Endothelial cell of umbilical vein (primary cell): ENCODE measurements at regions not wholly inside any gene's neighbourhood (a gene's known extent, or its start where the extent isn't known, plus 50 kb on each side); places are given as distances from the start of the nearest gene placed in this dataset.

Experiments
- CTCF ChIP-seq, 2 donors: IDR thresholded peaks; 1 replicate in 1 of 2; 2 replicates in 1 of 2; pipeline ENCODE4 v1.5.1; 2011; ENCODE audit warnings: low read length in 2 of 2, mild to moderate bottlenecking in 2 of 2, moderate library complexity in 2 of 2, control low read depth in 1 of 2, inconsistent platforms in 1 of 2, low read depth in 1 of 2; ENCODE audit not compliant: insufficient read depth in 1 of 2; ENCODE audit errors: extremely low read depth in 1 of 2
- JUN ChIP-seq: IDR thresholded peaks from 2 replicates; pipeline ENCODE4 v1.6.1; 2011; ENCODE audit warnings: borderline replicate concordance, low read depth; ENCODE audit not compliant: insufficient read length, insufficient read depth
- MAX ChIP-seq: IDR thresholded peaks from 2 replicates; pipeline ENCODE4 v1.6.1; 2011; ENCODE audit not compliant: insufficient read depth, insufficient read length
- MYC ChIP-seq: IDR thresholded peaks from one replicate; pipeline ENCODE4 v1.6.1; 2011; ENCODE audit warnings: mild to moderate bottlenecking, low read depth, low read length
- POLR2A ChIP-seq: IDR thresholded peaks from 2 replicates; pipeline ENCODE4 v1.6.1; 2012; ENCODE audit warnings: low read depth, mild to moderate bottlenecking, control low read depth, low read length
- POLR2AphosphoS5 ChIP-seq: IDR thresholded peaks from 2 replicates; pipeline ENCODE4 v1.6.1; 2012; ENCODE audit warnings: low read depth, mild to moderate bottlenecking, control low read depth, low read length, moderate library complexity; ENCODE audit not compliant: insufficient read depth

GRCh38 chr9:23255346-23255745 is 570.7 kb downstream of the ELAVL2 start:
- no peak for TF ChIP-seq POLR2AphosphoS5
- TF ChIP-seq MAX, result no peak
- no peak for TF ChIP-seq CTCF (IDR thresholded peaks at IDR 0.05; ENCODE audit: extremely low read depth in 1 of 2, insufficient read depth in 1 of 2, low read depth in 1 of 2, low read length in 2 of 2)
- no peak for TF ChIP-seq POLR2A
- no peak for TF ChIP-seq MYC
- TF ChIP-seq JUN, result no peak
